GM12892 (cell line): ENCODE measurements at regions not wholly inside any gene's neighbourhood (a gene's known extent, or its start where the extent isn't known, plus 50 kb on each side); places are given as distances from the start of the nearest gene placed in this dataset.

Source experiments
- DNase-seq: peaks from one replicate; pipeline ENCODE4 v3.0.0; 2011; ENCODE audit not compliant: insufficient read length
- FAIRE-seq: peaks from 2 replicates; lab custom pipeline; 2011; peaks lifted over from hg19 to GRCh38; lab: Jason Lieb, UNC
- POLR2A ChIP-seq: IDR thresholded peaks from 2 replicates; pipeline ENCODE4 v1.6.1; 2011; ENCODE audit warnings: low read depth, low read length, control low read depth
- POLR2AphosphoS5 ChIP-seq: IDR thresholded peaks from 2 replicates; pipeline ENCODE4 v1.6.1; 2011; ENCODE audit warnings: low read depth, low read length, control low read depth
- TAF1 ChIP-seq: IDR thresholded peaks from 2 replicates; pipeline ENCODE4 v1.6.1; 2011; ENCODE audit warnings: low read depth, mild to moderate bottlenecking, control low read depth, low read length, borderline replicate concordance

DNA sequence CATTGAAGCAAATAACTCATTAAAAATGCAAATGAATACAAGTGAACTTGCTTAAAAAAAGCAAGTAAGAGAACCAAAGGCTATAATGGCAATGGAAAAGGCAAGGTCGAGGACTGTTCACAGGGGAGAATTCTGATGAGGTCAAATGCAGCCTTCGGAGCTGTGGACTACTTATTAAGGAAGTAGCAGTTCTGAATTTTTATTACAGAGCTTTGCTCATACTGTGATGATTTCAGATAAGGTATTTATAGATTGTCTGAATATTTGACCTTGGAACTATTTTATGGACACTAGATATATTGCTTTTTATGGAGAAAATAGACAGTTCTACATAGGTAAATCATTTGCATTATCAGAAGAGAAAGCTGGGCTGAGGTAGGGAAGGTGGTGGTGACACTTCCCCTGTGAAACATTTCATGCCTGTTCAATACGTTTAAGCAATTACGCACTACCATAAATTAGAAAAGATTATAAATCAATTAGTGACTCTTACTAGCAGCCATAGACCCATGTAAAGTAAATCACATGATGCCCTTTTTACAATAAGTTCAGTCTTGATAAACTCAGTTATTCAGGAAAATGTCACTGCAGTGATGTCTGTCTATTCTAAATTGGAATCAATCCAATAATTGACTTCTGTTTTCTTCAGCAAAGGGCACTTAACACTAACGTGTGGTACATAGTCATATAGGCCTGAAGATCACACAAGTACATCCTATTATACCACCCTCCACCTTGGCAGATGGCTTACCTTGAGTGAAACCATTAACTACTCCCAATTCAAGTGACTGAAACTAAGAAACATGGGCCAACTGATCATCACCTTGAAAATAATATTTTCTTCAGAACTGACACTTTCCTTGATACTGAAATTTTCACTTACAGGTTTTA is 260.0 kb downstream of the KLF12 start:
- TF ChIP-seq TAF1, result no peak
- TF ChIP-seq POLR2A, result no peak
- TF ChIP-seq POLR2AphosphoS5, result no peak
- DNase-seq, result no peak
- no peak for FAIRE-seq

DNA sequence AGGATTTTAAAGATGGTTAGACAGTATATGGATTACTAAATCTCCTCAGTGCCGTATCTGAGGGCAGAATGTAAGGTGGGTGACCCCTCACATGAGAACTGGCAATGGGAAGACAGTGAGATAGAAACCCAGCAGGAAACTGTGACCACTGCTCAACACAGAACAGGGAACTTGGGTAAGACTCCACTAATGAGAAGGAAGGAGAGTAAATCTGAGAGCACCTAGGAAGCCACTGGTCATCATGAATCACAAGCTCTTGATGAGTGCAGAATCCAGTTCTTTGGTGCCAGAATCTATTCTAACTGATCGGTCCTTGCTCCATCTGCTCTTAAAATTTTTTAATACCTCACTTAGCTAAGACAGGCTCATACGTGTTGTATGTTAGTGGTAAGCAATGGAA is 261.8 kb downstream of the KLF12 start:
- TF ChIP-seq TAF1, result no peak
- no peak for TF ChIP-seq POLR2AphosphoS5
- TF ChIP-seq POLR2A, result no peak
- DNase-seq, result no peak
- peak; percentile 33 for FAIRE-seq

DNA sequence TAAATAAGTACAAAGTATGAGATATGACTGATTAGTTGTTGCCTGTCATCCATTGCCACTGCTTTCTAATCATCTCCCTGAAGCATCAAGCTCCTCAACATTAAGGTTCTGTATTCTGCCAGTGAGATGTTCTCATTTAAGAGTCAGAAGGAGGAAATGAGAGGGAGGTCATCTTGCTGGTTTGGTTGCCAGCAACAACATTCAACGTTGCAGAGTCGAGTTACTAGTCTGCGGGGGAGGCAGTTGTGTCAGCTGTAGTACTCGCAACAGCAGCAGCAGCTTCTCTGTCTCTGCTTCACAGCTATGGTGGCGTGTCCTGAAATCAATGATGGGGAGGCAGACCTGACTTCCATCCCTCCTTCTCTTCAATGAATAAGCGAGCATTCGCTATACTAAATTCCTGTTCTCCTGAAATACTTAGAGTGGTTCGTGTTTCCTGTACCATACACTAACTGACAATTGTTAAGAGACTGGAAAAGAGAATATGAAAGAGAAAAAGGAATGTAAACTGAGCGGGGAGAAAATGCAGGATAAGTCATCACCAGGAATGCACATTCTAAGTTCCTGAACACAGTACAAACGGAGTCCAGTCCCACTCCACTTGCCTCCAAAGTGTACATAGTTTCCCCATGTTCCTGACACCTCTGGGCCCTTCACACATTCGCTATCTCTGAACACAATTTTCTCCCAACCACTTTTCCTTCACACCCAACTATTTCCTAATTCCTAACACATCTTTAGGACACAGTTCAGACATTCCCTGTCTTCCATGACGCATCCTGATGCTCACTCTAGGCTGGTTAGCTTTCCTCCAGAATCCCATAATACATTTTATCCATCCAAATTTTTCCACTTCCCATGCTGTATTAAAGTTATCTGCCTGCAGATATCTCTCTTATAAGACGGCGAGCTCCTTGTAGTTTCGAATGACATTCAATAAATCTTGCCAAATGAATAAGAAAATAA is 263.0 kb downstream of the KLF12 start:
- FAIRE-seq (no peak), DNase-seq (no peak)
- TF ChIP-seq TAF1 (no peak), POLR2A (no peak), POLR2AphosphoS5 (no peak)

DNA sequence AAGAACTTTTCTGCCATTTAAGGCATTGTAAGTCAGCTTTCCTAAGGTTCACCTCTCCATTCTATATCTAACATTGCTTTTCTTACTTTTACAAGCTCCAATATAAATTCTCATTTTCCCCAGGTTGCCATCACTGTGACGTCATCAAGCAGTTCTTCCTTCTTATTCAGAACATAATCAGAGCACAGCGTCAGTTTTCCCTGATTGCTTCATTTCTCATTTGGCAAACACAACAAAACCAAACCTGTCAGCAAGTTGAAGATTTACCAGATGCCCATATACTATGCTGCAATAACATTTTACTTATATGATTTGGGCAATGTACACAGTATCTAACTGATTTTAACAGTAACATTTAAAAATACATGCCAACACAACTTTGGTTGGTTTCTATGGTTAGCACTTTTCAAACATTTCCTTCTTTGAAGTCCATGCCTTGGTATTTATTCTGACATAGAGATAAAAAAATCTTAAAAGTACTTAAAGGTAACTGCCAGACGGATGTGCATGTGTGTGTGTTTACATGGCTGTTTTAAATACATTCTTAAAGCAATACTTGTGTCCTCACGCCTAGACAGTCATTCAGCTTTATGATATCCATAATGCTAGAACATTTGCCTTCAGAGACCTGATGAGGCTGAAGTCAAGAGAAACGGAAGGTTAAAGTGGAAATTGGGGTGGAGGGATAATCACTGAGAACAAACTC is 264.0 kb downstream of the KLF12 start:
- FAIRE-seq (peak; percentile 66), DNase-seq (no peak)
- TF ChIP-seq TAF1 (no peak), POLR2A (no peak), POLR2AphosphoS5 (no peak)

DNA sequence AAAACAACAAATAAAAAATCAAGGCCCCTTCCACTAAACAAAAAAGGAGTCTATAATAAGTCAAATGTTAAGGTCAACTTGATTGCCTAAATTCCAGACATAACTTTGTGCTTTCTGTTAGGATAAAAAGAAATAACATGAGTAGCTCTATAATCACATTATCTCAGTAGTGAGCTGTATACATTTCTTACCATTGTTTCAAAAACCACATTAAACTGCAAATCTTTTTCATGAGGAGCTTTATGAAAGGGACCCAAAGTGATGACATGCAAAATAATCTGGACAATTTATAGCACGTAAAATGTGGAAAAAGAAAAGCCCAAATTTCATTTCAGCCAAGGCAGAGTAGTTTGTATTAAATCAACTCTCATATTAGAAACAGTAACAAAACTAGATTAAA is 269.2 kb downstream of the KLF12 start:
- DNase-seq, result no peak
- FAIRE-seq, result no peak
- TF ChIP-seq POLR2A (no peak), TAF1 (no peak), POLR2AphosphoS5 (no peak)

DNA sequence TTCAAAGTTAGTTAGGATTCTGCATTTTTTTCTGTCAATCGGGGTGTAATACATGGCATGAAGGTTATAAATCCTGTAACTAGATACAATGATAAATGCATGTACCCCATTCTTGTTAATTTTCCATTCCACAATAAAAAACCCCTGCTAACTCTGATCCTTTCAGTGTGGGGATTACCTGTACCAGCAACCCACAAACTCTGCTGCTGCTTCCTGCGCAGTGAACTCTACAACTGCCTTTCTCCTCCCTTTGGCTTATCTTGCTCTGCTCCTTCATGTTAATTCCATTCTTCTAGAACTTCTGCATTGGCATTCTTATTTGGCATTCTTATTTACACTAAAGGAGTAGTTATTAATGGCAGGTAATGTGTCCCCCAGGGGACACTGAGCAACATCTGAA is 273.1 kb downstream of the KLF12 start:
- TF ChIP-seq TAF1 (no peak), POLR2AphosphoS5 (no peak), POLR2A (no peak)
- FAIRE-seq (peak; percentile 77), DNase-seq (no peak)

DNA sequence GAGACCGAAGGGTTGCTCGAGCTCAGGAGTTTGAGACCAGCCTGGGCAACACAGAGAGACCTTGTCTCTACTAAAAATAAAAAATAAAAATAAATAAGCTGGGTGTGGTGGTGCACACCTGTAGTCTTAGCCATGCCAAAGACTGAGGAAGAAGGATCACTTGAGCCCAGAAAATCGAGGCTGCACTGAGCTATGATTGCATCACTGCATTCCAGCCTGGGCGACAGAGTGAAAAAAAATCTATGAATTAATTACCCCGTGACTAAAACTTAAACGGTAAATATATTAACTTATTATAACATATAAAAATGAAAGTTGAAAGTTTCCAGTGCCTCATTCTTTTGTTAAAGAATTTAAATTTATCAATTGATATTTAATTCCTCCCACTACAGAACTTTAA is 273.7 kb downstream of the KLF12 start:
- no peak for FAIRE-seq
- TF ChIP-seq TAF1 (no peak), POLR2AphosphoS5 (no peak), POLR2A (no peak)
- DNase-seq, result no peak

DNA sequence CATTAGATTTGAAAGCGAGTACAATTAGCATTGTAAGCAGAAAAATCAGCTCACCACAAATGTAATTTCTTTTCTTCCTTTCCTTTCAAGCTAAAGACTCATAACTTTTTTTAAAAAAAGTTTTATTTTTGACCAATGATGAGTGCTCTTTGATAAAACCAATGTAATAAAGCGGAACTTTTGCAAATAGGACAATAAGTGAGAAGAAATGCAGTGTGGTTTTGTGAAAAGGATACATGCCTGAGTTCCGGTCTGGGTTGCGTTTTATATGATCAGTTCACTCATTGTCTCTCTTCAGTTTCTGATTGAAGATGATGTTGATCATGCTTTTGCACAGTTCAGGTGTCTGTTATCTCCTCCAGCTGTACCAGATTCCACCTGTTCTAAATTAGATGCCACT is 274.4 kb downstream of the KLF12 start:
- DNase-seq (no peak), FAIRE-seq (no peak)
- TF ChIP-seq POLR2AphosphoS5 (no peak), TAF1 (no peak), POLR2A (no peak)

DNA sequence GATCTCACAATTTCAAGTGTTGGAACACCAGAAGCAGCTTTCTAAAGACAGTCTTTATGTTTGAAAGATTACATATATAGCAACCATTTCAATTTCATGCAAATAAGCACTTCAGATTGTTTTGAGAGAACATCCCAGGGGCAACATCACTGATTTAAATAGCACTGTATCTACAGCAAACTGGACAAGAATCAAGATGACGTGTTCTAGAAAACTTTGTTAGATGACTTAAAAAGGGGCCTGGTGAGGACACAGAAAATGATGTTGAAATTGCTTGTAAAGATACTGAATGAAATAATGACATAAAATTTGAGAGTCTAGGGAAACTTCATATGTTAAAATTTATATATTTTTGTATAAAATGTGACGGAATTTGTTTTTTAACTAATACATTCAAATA is 277.1 kb downstream of the KLF12 start:
- TF ChIP-seq POLR2AphosphoS5 (no peak), POLR2A (no peak)
- no peak for FAIRE-seq
- no peak for DNase-seq

DNA sequence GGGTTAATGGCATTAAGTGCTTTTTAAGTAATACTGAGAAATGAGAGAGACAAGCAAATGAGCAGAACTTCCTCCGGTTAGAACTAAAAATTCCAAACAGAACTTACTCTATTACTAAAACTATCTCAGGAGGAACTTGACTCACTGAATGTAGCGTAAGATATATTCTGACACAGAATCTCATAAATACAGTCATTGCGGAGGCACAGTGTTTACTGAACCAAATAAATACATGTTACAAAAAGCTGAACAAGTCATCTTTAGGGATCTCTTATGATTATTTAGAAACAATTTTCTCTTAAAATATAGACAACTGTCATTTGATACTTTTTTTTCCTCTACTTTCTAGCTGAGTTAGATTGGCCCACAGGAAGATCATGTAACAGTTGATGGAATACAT is 283.1 kb downstream of the KLF12 start:
- FAIRE-seq, result peak; percentile 82
- no peak for TF ChIP-seq TAF1
- TF ChIP-seq POLR2A, result no peak
- TF ChIP-seq POLR2AphosphoS5, result no peak
- DNase-seq, result no peak
